IMR-90 (cell line): ENCODE measurements at regions not wholly inside any gene's neighbourhood (a gene's known extent, or its start where the extent isn't known, plus 50 kb on each side); places are given as distances from the start of the nearest gene placed in this dataset.

Experiments
- ATAC-seq: fragments of 200-7000 bp; cut with Tn5 transposase; 2 replicates; pipeline ENCODE4 v1.9.1; 2020; ENCODE audit warnings: low read depth, mild to moderate bottlenecking, moderate library complexity
- BruUV-seq: library from RNA; stranded (reverse); fragments of 400-500 nt; replicated peaks from 2 replicates; lab custom pipeline; 2021; lab: Mats Ljungman, UMichigan
- CTCF ChIA-PET: fragments of 300-600 bp; formaldehyde crosslinking; extraction: SDS; loops from one replicate; lab custom pipeline; 2021; ENCODE audit warnings: antibody characterized with exemption; lab: Yijun Ruan, JAX
- POLR2A ChIA-PET: fragments of 300-600 bp; sonication (Branson Sonifier 250); formaldehyde crosslinking; loops from one replicate; lab custom pipeline; 2022; ENCODE audit warnings: antibody characterized with exemption; ENCODE audit not compliant: unreplicated experiment; lab: Charles Lee
- DNase-seq: peaks from one replicate; pipeline ENCODE4 v3.0.0; 2013
- H2AFZ ChIP-seq: replicated peaks from 2 replicates; pipeline ENCODE3; 2013; ENCODE audit warnings: low read length, mild to moderate bottlenecking; ENCODE audit not compliant: poor library complexity
- H2AK5ac ChIP-seq: 2 replicates; pipeline ENCODE4 v1.6.1; 2013; ENCODE audit warnings: low read depth, low read length, inconsistent platforms
- H2AK9ac ChIP-seq: replicated peaks from 2 replicates; pipeline ENCODE3; 2013; ENCODE audit warnings: mild to moderate bottlenecking, low read depth, low read length, moderate library complexity; ENCODE audit not compliant: poor library complexity
- H2BK120ac ChIP-seq: 2 replicates; pipeline ENCODE4 v1.6.1; 2013; ENCODE audit warnings: low read depth, low read length, inconsistent platforms
- H2BK15ac ChIP-seq: 3 replicates; pipeline ENCODE4 v1.6.1; 2013; ENCODE audit warnings: low read depth, low read length, inconsistent platforms
- H2BK20ac ChIP-seq: 2 replicates; pipeline ENCODE4 v1.6.1; 2013; ENCODE audit warnings: low read depth, mild to moderate bottlenecking, inconsistent platforms, low read length, moderate library complexity
- H2BK5ac ChIP-seq: 2 replicates; pipeline ENCODE4 v1.6.1; 2013; ENCODE audit warnings: mild to moderate bottlenecking, low read depth, low read length, inconsistent platforms; ENCODE audit not compliant: poor library complexity, severe bottlenecking
- H3K14ac ChIP-seq: replicated peaks from 2 replicates; pipeline ENCODE4 v1.6.1; 2013; ENCODE audit warnings: low read depth, low read length, inconsistent platforms
- H3K18ac ChIP-seq: 2 replicates; pipeline ENCODE4 v1.6.1; 2013; ENCODE audit warnings: low read depth, low read length, control low read depth
- H3K23ac ChIP-seq: 2 replicates; pipeline ENCODE4 v1.6.1; 2013; ENCODE audit warnings: low read depth, low read length, inconsistent platforms
- H3K27ac ChIP-seq: 2 replicates; pipeline ENCODE4 v1.5.1; 2013; ENCODE audit warnings: mild to moderate bottlenecking, control low read depth, low read length; ENCODE audit not compliant: insufficient read depth
- H3K27me3 ChIP-seq: 2 replicates; pipeline ENCODE4 v1.6.1; 2013; ENCODE audit warnings: low read length; ENCODE audit not compliant: control insufficient read depth, insufficient read depth
- H3K36me3 ChIP-seq: 2 replicates; pipeline ENCODE4 v1.6.1; 2013; ENCODE audit warnings: low read length, mixed read lengths; ENCODE audit not compliant: control insufficient read depth, insufficient read depth
- H3K4ac ChIP-seq: 2 replicates; pipeline ENCODE4 v1.6.1; 2013; ENCODE audit warnings: low read depth, low read length, inconsistent platforms
- H3K4me1 ChIP-seq: 2 replicates; pipeline ENCODE4 v1.6.1; 2013; ENCODE audit warnings: low read length, mixed read lengths; ENCODE audit not compliant: control insufficient read depth, insufficient read depth
- H3K4me2 ChIP-seq: 2 replicates; pipeline ENCODE4 v1.6.1; 2013; ENCODE audit warnings: low read depth, mild to moderate bottlenecking, control low read depth, low read length, moderate library complexity
- H3K4me3 ChIP-seq: 2 replicates; pipeline ENCODE4 v1.5.1; 2013; ENCODE audit warnings: low read depth, mild to moderate bottlenecking, control low read depth, low read length, moderate library complexity; ENCODE audit not compliant: insufficient read depth
- H3K56ac ChIP-seq: 2 replicates; pipeline ENCODE4 v1.6.1; 2013; ENCODE audit warnings: low read length, inconsistent platforms; ENCODE audit not compliant: insufficient read depth; ENCODE audit errors: extremely low read depth
- H3K79me1 ChIP-seq, 2 experiments: 2 replicates each; pipeline ENCODE4 v1.6.1; 2013; ENCODE audit warnings: low read length in 2 of 2, inconsistent platforms in 1 of 2, low read depth in 1 of 2
- H3K9ac ChIP-seq: 2 replicates; pipeline ENCODE4 v1.6.1; 2013; ENCODE audit warnings: low read depth, low read length, control low read depth
- H3K9me1 ChIP-seq: 2 replicates; pipeline ENCODE4 v1.6.1; 2013; ENCODE audit warnings: low read length, inconsistent platforms; ENCODE audit not compliant: insufficient read depth
- H3K9me3 ChIP-seq: 2 replicates; pipeline ENCODE4 v1.6.1; 2013; ENCODE audit warnings: low read length; ENCODE audit not compliant: control insufficient read depth, insufficient read depth
- H4K20me1 ChIP-seq: 2 replicates; pipeline ENCODE4 v1.6.1; 2013; ENCODE audit warnings: low read length, inconsistent platforms; ENCODE audit not compliant: insufficient read depth
- H4K5ac ChIP-seq: 2 replicates; pipeline ENCODE4 v1.6.1; 2013; ENCODE audit warnings: mild to moderate bottlenecking, low read depth, low read length, control low read depth
- H4K8ac ChIP-seq, 2 experiments: 2 replicates each; pipeline ENCODE4 v1.6.1; 2013; ENCODE audit warnings: low read depth in 2 of 2, low read length in 2 of 2, control low read depth in 1 of 2, inconsistent platforms in 1 of 2
- H4K91ac ChIP-seq: 2 replicates; pipeline ENCODE4 v1.6.1; 2013; ENCODE audit warnings: low read depth, low read length, inconsistent platforms; ENCODE audit not compliant: insufficient read depth
- BHLHE40 ChIP-seq: fragments of 150-350 bp; IDR thresholded peaks from 2 replicates; pipeline ENCODE4 v1.6.1; 2016; ENCODE audit warnings: mild to moderate bottlenecking, low read depth, low read length
- CEBPB ChIP-seq: IDR thresholded peaks from 2 replicates; pipeline ENCODE4 v1.6.1; 2012; ENCODE audit warnings: low read depth, low read length, improper control_type of control experiment
- CHD1 ChIP-seq: IDR thresholded peaks from 2 replicates; pipeline ENCODE4 v1.6.1; 2012; ENCODE audit warnings: low read depth, low read length, improper control_type of control experiment
- CTCF ChIP-seq: conservative IDR thresholded peaks from 2 replicates; pipeline ENCODE4 v1.5.1; 2012; ENCODE audit warnings: mild to moderate bottlenecking, low read depth, low read length, improper control_type of control experiment
- ELK1 ChIP-seq: fragments of 150-350 bp; IDR thresholded peaks from 2 replicates; pipeline ENCODE4 v1.6.1; 2016; ENCODE audit warnings: low read depth, mild to moderate bottlenecking, low read length, moderate library complexity, borderline replicate concordance
- FOS ChIP-seq: fragments of 150-350 bp; IDR thresholded peaks from 2 replicates; pipeline ENCODE4 v1.6.1; 2016; ENCODE audit warnings: low read depth, low read length
- MAFK ChIP-seq: IDR thresholded peaks from 2 replicates; pipeline ENCODE4 v1.6.1; 2012; ENCODE audit warnings: low read depth, low read length, improper control_type of control experiment
- MAZ ChIP-seq: IDR thresholded peaks from 2 replicates; pipeline ENCODE4 v1.6.1; 2012; ENCODE audit warnings: low read depth, mild to moderate bottlenecking, low read length, improper control_type of control experiment, moderate library complexity, borderline replicate concordance
- MXI1 ChIP-seq: IDR thresholded peaks from 2 replicates; pipeline ENCODE4 v1.6.1; 2012; ENCODE audit warnings: low read depth, mild to moderate bottlenecking, low read length, moderate library complexity, borderline replicate concordance
- NFE2L2 ChIP-seq: fragments of 150-350 bp; IDR thresholded peaks from 2 replicates; pipeline ENCODE4 v1.6.1; 2016; ENCODE audit warnings: low read depth, mild to moderate bottlenecking, low read length
- POLR2A ChIP-seq: IDR thresholded peaks from 2 replicates; pipeline ENCODE4 v1.6.1; 2012; ENCODE audit warnings: mild to moderate bottlenecking, low read depth, low read length
- RAD21 ChIP-seq: IDR thresholded peaks from 2 replicates; pipeline ENCODE4 v1.6.1; 2012; ENCODE audit warnings: low read length, improper control_type of control experiment
- RCOR1 ChIP-seq: IDR thresholded peaks from 2 replicates; pipeline ENCODE4 v1.6.1; 2012; ENCODE audit warnings: mild to moderate bottlenecking, low read length, improper control_type of control experiment; ENCODE audit not compliant: insufficient replicate concordance
- RFX5 ChIP-seq: IDR thresholded peaks from 2 replicates; pipeline ENCODE4 v1.8.0; 2012; ENCODE audit warnings: low read depth, mild to moderate bottlenecking, low read length, moderate library complexity
- SMC3 ChIP-seq: fragments of 150-350 bp; IDR thresholded peaks from 2 replicates; pipeline ENCODE4 v1.6.1; 2016; ENCODE audit warnings: low read depth, mild to moderate bottlenecking, antibody characterized with exemption, low read length, moderate library complexity
- WGBS, 2 experiments: methylation state at CpG; one replicate each; pipeline versions ENCODE4 v1.1.5 to v1.1.7; 2013; ENCODE audit warnings: missing lambda C conversion rate in 2 of 2; ENCODE audit not compliant: insufficient read length in 1 of 2; ENCODE audit errors: extremely low coverage in 2 of 2; 5-methylcytosine and 5-hydroxymethylcytosine counted together
- dilution Hi-C: fragments of 300-500 bp; cut with HindIII; formaldehyde crosslinking; loops from one replicate; pipeline ENCODE4 v1.14.3; 2018; ENCODE audit warnings: low sequenced_read_pairs; ENCODE audit not compliant: unreplicated experiment
- in situ Hi-C: fragments of 300-500 bp; cut with MboI; formaldehyde crosslinking; loops from 3 replicates; pipeline ENCODE4 v1.14.3; 2019; ENCODE audit warnings: low sequenced_read_pairs, inconsistent platforms, mixed read lengths
- intact Hi-C: fragments of 100-400 bp; cut with micrococcal nuclease; formaldehyde crosslinking; loops from 2 replicates; pipeline ENCODE4 v1.10.0; 2022
- TF ChIP-seq, protein P1 (sequence below): fragments of 150-350 bp; IDR thresholded peaks from 2 replicates; pipeline ENCODE4 v1.6.1; 2017; ENCODE audit warnings: mild to moderate bottlenecking, antibody characterized with exemption, low read length, low read depth

- CTCF ChIA-PET: no interaction called here
- Histone ChIP-seq H2BK15ac (no peak overlapping the region), H4K20me1 (no peaks in the 10 kb centered on the region), H2BK20ac (no peak overlapping the region), H2AK5ac (no peak overlapping the region), H4K91ac (no peak overlapping the region), H3K4me3 (no peak overlapping the region), H2BK120ac (no peak overlapping the region), H3K27ac (no peak overlapping the region), H3K27me3 (no peaks in the 10 kb centered on the region), H2BK5ac (no peak overlapping the region), H2AFZ (no peak overlapping the region), H3K14ac (no peak overlapping the region), H4K5ac (no peak overlapping the region), H3K9me1 (no peaks in the 10 kb centered on the region), H3K4me2 (no peak overlapping the region), H3K4me1 (no peaks in the 10 kb centered on the region), H2AK9ac (no peak overlapping the region), H3K4ac (no peak overlapping the region), H3K23ac (no peak overlapping the region), H3K9ac (no peak overlapping the region), H4K8ac (no peak overlapping the region), H3K56ac (no peak overlapping the region), H3K79me1 (no peaks in the 10 kb centered on the region), H3K18ac (no peak overlapping the region), H3K36me3 (no peaks in the 10 kb centered on the region), H3K9me3 (no peaks in the 10 kb centered on the region)
- ATAC-seq (no peak), DNase-seq (no peak)
- dilution Hi-C loops (no loop called here), in situ Hi-C loops (no loop called here), intact Hi-C loops (no loop called here)
- no TSS peak for BruUV-seq
- WGBS, 2 experiments: no CpG with 5 or more reads among the region's 2 CpGs
- POLR2A ChIA-PET: no interaction called here
- no peak for TF ChIP-seq MXI1
- TF ChIP-seq FOS: no peak
- no peak for TF ChIP-seq RAD21
- no peak for TF ChIP-seq RFX5
- TF ChIP-seq MAZ: no peak
- TF ChIP-seq CTCF: no peak
- no peak for TF ChIP-seq MAFK
- no peak for TF ChIP-seq POLR2A
- no peak for TF ChIP-seq BHLHE40
- no peak for TF ChIP-seq RCOR1
- TF ChIP-seq, protein P1, sequence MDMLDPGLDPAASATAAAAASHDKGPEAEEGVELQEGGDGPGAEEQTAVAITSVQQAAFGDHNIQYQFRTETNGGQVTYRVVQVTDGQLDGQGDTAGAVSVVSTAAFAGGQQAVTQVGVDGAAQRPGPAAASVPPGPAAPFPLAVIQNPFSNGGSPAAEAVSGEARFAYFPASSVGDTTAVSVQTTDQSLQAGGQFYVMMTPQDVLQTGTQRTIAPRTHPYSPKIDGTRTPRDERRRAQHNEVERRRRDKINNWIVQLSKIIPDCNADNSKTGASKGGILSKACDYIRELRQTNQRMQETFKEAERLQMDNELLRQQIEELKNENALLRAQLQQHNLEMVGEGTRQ: no peak
- TF ChIP-seq CEBPB: no peak
- no peak for TF ChIP-seq SMC3
- no peak for TF ChIP-seq ELK1
- TF ChIP-seq NFE2L2: no peak
- TF ChIP-seq CHD1: no peak
Measured at GRCh38 chr4:81966676-81967075, 407.1 kb downstream of the HNRNPD start.
